Adipocyte (in vitro differentiated cells): ENCODE measurements at regions not wholly inside any gene's neighbourhood (a gene's known extent, or its start where the extent isn't known, plus 50 kb on each side); places are given as distances from the start of the nearest gene placed in this dataset.

Experiments used
- DNase-seq: peaks from one replicate; pipeline ENCODE4 v3.0.0-alpha.2; 2015; ENCODE audit warnings: low read depth
- H3K27me3 ChIP-seq: replicated peaks from 2 replicates; pipeline ENCODE4 v1.7.0; 2013; ENCODE audit warnings: mild to moderate bottlenecking, low read length, moderate library complexity; ENCODE audit not compliant: control insufficient read depth, insufficient read depth
- H3K36me3 ChIP-seq: 2 replicates; pipeline ENCODE4 v1.7.0; 2013; ENCODE audit warnings: low read length, mild to moderate bottlenecking, moderate library complexity; ENCODE audit not compliant: control insufficient read depth, insufficient read depth, severe bottlenecking
- H3K4me1 ChIP-seq: 2 replicates; pipeline ENCODE4 v1.7.0; 2013; ENCODE audit warnings: mild to moderate bottlenecking, low read length, moderate library complexity; ENCODE audit not compliant: control insufficient read depth, insufficient read depth
- H3K4me3 ChIP-seq: 2 replicates; pipeline ENCODE4 v1.7.0; 2013; ENCODE audit warnings: mild to moderate bottlenecking, low read length, moderate library complexity
- H3K9ac ChIP-seq: 2 replicates; pipeline ENCODE4 v1.7.0; 2013; ENCODE audit warnings: mild to moderate bottlenecking, low read length, moderate library complexity
- H3K9me3 ChIP-seq: 2 replicates; pipeline ENCODE4 v1.7.0; 2013; ENCODE audit warnings: mild to moderate bottlenecking, low read length, moderate library complexity; ENCODE audit not compliant: control insufficient read depth

- H3K9me3 ChIP-seq = no peaks in the 10 kb centered on the region
- no peaks in the 10 kb centered on the region for H3K27me3 ChIP-seq
- no peaks in the 10 kb centered on the region for H3K36me3 ChIP-seq
- no peak for DNase-seq
- H3K4me1 ChIP-seq = peaks cover 11% of the 10 kb centered on the region
- H3K9ac ChIP-seq = no peak overlapping the region
- H3K4me3 ChIP-seq = no peak overlapping the region
These were observed 707.4 kb upstream of the ARGLU1 start for GRCh38 chr13:107275312-107275711.

GRCh38 chr13:107271227-107271626 is 703.3 kb upstream of the ARGLU1 start:
- H3K27me3 ChIP-seq = no peaks in the 10 kb centered on the region
- H3K9me3 ChIP-seq = no peaks in the 10 kb centered on the region
- no peak overlapping the region for H3K4me3 ChIP-seq
- H3K4me1 ChIP-seq = peaks cover 2% of the 10 kb centered on the region
- H3K9ac ChIP-seq = no peak overlapping the region
- peak; percentile 41 for DNase-seq
- H3K36me3 ChIP-seq = no peaks in the 10 kb centered on the region

GRCh38 chr13:107266657-107267056 is 698.7 kb upstream of the ARGLU1 start:
- Histone ChIP-seq H3K36me3 (no peaks in the 10 kb centered on the region), H3K27me3 (no peaks in the 10 kb centered on the region), H3K9me3 (no peaks in the 10 kb centered on the region), H3K4me3 (no peak overlapping the region), H3K9ac (no peak overlapping the region), H3K4me1 (no peaks in the 10 kb centered on the region)
- DNase-seq = no peak

- Histone ChIP-seq H3K4me1 (no peaks in the 10 kb centered on the region), H3K36me3 (no peaks in the 10 kb centered on the region), H3K4me3 (no peak overlapping the region), H3K9ac (no peak overlapping the region), H3K9me3 (no peaks in the 10 kb centered on the region), H3K27me3 (no peaks in the 10 kb centered on the region)
- peak; percentile 68 for DNase-seq
These were observed 690.8 kb upstream of the ARGLU1 start for GRCh38 chr13:107258599-107259187.

- Histone ChIP-seq H3K4me1 (no peaks in the 10 kb centered on the region), H3K9ac (no peak overlapping the region), H3K36me3 (no peaks in the 10 kb centered on the region), H3K4me3 (no peak overlapping the region), H3K9me3 (no peaks in the 10 kb centered on the region), H3K27me3 (no peaks in the 10 kb centered on the region)
- no peak for DNase-seq
These were observed 686.5 kb upstream of the ARGLU1 start for GRCh38 chr13:107254392-107254791.

- no peak for DNase-seq
- no peaks in the 10 kb centered on the region for H3K27me3 ChIP-seq
- H3K4me1 ChIP-seq = no peaks in the 10 kb centered on the region
- H3K36me3 ChIP-seq = no peaks in the 10 kb centered on the region
- no peak overlapping the region for H3K9ac ChIP-seq
- H3K4me3 ChIP-seq = no peak overlapping the region
- H3K9me3 ChIP-seq = no peaks in the 10 kb centered on the region
These were observed 684.5 kb upstream of the ARGLU1 start for GRCh38 chr13:107252428-107252827.

GRCh38 chr13:107252021-107252420 is 684.1 kb upstream of the ARGLU1 start:
- no peak for DNase-seq
- H3K9ac ChIP-seq = no peak overlapping the region
- H3K36me3 ChIP-seq = no peaks in the 10 kb centered on the region
- H3K4me3 ChIP-seq = no peak overlapping the region
- H3K27me3 ChIP-seq = no peaks in the 10 kb centered on the region
- no peaks in the 10 kb centered on the region for H3K4me1 ChIP-seq
- no peaks in the 10 kb centered on the region for H3K9me3 ChIP-seq

GRCh38 chr13:107251341-107251740 is 683.4 kb upstream of the ARGLU1 start:
- no peak overlapping the region for H3K4me3 ChIP-seq
- H3K36me3 ChIP-seq = no peaks in the 10 kb centered on the region
- H3K4me1 ChIP-seq = no peaks in the 10 kb centered on the region
- H3K27me3 ChIP-seq = no peaks in the 10 kb centered on the region
- H3K9ac ChIP-seq = no peak overlapping the region
- DNase-seq = no peak
- H3K9me3 ChIP-seq = no peaks in the 10 kb centered on the region

GRCh38 chr13:107250628-107251027 is 682.7 kb upstream of the ARGLU1 start:
- Histone ChIP-seq H3K4me1 (no peaks in the 10 kb centered on the region), H3K27me3 (no peaks in the 10 kb centered on the region), H3K9ac (no peak overlapping the region), H3K36me3 (no peaks in the 10 kb centered on the region), H3K9me3 (no peaks in the 10 kb centered on the region), H3K4me3 (no peak overlapping the region)
- no peak for DNase-seq

GRCh38 chr13:107244241-107244640 is 676.3 kb upstream of the ARGLU1 start:
- H3K4me1 ChIP-seq = no peaks in the 10 kb centered on the region
- no peak overlapping the region for H3K4me3 ChIP-seq
- no peaks in the 10 kb centered on the region for H3K36me3 ChIP-seq
- H3K27me3 ChIP-seq = no peaks in the 10 kb centered on the region
- H3K9ac ChIP-seq = no peak overlapping the region
- no peaks in the 10 kb centered on the region for H3K9me3 ChIP-seq
- DNase-seq = no peak

GRCh38 chr13:107242138-107242537 is 674.2 kb upstream of the ARGLU1 start:
- H3K9ac ChIP-seq = no peak overlapping the region
- H3K9me3 ChIP-seq = no peaks in the 10 kb centered on the region
- no peaks in the 10 kb centered on the region for H3K4me1 ChIP-seq
- no peak for DNase-seq
- no peaks in the 10 kb centered on the region for H3K27me3 ChIP-seq
- H3K36me3 ChIP-seq = no peaks in the 10 kb centered on the region
- no peak overlapping the region for H3K4me3 ChIP-seq

- Histone ChIP-seq H3K4me1 (no peaks in the 10 kb centered on the region), H3K36me3 (no peaks in the 10 kb centered on the region), H3K9ac (no peak overlapping the region), H3K4me3 (no peak overlapping the region), H3K9me3 (no peaks in the 10 kb centered on the region), H3K27me3 (no peaks in the 10 kb centered on the region)
- no peak for DNase-seq
These were observed 673.4 kb upstream of the ARGLU1 start for GRCh38 chr13:107241381-107241780.
